LNCAP (cell line): ENCODE measurements at regions not wholly inside any gene's neighbourhood (a gene's known extent, or its start where the extent isn't known, plus 50 kb on each side); places are given as distances from the start of the nearest gene placed in this dataset.
A peak's percentile ranks its signal among the peaks of the same experiment; 100 is the strongest.

Source experiments
- CTCF ChIP-seq: fragments of 450-650 bp; IDR thresholded peaks from 2 replicates; pipeline ENCODE4 v1.5.1; 2017; ENCODE audit warnings: mild to moderate bottlenecking

DNA sequence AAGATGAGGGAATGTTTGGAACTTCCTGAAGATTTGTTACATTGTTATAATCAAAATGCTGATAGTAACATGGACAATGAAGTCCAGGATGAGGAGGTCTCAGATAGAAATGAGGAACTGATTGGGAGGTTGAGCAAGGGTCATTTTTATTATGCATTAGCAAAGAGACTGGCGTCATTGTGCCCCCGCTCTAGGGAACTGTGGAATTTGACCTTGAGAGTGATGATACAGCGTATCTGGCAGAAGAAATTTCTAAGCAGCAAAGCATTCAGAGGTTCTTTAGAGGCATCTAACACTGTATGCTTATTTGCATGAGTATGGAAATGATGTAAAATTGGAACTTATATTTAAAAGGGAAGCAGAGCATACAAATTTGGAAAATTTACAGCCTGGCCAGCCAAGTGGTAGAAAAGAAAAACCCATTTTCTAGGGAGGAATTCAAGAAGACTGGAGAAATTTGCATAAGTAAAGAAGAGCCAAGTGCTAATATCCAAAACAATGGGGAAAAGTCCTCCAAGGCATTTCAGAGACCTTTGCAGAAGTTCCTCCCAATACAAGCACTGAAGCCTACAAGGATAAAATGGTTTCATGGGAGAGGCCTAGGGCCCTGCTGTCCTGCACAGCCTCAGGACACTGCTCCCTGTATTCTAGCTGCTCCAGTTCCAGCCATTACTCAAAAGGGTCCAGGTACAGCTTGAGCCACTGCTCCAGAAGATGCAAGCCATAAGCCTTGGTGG lies 483.0 kb upstream of the NDST4 start:
- TF ChIP-seq CTCF: no peak

DNA sequence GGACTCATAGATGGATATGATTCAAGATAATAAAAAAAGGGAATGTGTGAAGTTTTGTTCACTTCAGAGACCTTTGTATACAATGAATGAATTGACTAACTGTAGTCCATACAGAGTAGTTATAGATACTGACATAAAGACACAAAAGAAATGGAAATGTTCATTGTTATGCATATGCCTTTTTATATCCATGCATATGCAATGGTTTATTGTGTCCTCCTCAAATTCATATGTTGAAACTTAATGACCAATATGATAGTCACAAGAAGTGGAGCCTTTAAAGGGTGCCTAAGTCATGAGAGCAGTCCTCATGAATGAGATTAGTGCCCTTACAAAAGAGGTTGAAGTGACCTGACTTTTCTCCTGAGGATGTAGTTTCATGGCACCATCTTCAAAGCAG lies 467.5 kb upstream of the NDST4 start:
- TF ChIP-seq CTCF: no peak

- no peak for TF ChIP-seq CTCF
Observed at GRCh38 chr4:115575851-115576250, 462.4 kb upstream of the NDST4 start.

DNA sequence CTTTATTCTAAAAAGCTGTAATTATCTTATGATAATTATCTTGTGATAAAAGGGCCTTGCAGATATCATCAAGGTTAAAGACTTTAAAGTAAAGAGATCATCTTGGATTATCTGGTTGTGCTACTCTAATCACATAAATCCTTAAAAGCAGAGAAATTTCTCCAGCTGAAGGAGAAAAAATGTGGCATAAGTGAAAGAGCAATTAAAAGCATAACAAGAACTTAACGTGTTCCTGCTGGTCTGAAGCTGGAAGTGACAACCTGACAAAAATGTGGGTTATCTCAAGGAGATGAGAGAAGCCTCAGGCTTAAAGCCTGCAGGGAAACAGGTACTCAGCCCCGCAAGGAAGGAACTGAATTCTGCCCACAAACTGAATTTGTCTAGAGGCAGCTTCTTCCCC lies 449.1 kb upstream of the NDST4 start:
- TF ChIP-seq CTCF: no peak

GRCh38 chr4:115548123-115548522 lies 434.7 kb upstream of the NDST4 start:
- no peak for TF ChIP-seq CTCF

DNA sequence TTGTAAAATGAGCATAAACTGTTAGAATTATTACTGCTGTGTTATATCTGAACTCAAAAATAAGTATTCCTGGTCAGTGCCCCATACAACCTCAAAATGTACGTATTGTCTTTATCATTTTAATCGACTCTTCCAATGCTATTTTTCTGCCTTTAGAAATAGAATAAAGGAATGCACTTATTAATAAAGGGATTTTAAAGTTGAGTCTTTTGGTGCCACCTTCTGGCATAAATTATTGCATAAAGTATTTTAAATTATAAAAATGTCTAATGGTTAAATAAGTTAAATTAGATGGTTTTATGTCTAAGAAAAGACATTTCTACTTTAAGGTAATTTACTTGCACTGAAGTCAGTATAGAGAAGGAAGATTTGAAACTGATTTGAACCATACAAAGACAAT lies 424.0 kb upstream of the NDST4 start:
- peak; percentile 37; the same call in 1 of the 2 replicates for TF ChIP-seq CTCF

DNA sequence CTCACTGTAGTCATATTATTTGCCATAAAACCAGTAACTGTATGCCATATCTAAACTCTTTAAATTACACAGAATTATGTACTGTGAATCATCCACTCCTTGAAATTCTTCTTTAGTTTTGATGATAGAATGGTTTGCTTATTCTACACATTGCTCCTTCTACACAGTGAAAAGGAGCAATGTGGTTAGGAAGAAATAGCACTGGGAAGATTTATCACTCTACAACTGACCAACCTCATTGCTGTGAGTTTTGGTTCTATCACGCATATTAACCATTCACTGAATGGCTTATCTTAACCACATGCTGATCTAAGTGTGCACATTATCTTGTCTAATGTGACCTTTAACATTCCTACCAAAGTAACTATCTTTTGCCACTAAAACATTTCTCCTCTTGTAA lies 415.7 kb upstream of the NDST4 start:
- TF ChIP-seq CTCF: no peak

DNA sequence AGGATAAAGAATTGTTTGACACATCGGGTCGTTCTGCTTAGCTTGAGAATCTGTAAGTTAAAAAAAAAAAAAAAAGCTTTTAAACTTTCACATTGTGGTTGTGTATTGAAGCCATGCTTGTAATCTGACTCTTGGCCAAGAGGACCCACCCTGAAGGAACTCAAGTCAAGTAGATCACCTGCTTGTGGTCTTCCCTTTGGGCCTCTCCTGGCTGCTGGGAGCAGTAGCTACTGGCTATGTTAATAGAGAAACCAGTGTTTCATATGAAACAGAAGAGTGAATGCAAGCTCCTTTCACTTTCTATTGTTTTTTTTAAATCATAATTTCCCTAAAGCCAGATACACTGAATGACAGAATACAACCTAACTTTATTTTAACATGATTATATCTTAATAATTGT lies 402.4 kb upstream of the NDST4 start:
- no peak for TF ChIP-seq CTCF
